Osteocyte (in vitro differentiated cells): ENCODE measurements at regions not wholly inside any gene's neighbourhood (a gene's known extent, or its start where the extent isn't known, plus 50 kb on each side); places are given as distances from the start of the nearest gene placed in this dataset.

Experiments
- DNase-seq: peaks from one replicate; pipeline ENCODE4 v3.0.0; 2021; ENCODE audit warnings: mixed read lengths; ENCODE audit not compliant: unreplicated experiment; ENCODE audit errors: extremely low spot score
- H3K27ac Mint-ChIP-seq: one replicate; pipeline ENCODE4 v1.8.0; 2021; ENCODE audit warnings: mild to moderate bottlenecking, mixed read lengths; ENCODE audit not compliant: unreplicated experiment
- H3K27me3 Mint-ChIP-seq: one replicate; pipeline ENCODE4 v1.8.0; 2021; ENCODE audit warnings: mixed read lengths; ENCODE audit not compliant: unreplicated experiment
- H3K36me3 Mint-ChIP-seq: one replicate; pipeline ENCODE4 v1.8.0; 2021; ENCODE audit warnings: mixed read lengths; ENCODE audit not compliant: unreplicated experiment
- H3K4me1 Mint-ChIP-seq: one replicate; pipeline ENCODE4 v1.8.0; 2021; ENCODE audit warnings: mixed read lengths; ENCODE audit not compliant: unreplicated experiment
- H3K4me3 Mint-ChIP-seq: one replicate; pipeline ENCODE4 v1.8.0; 2021; ENCODE audit warnings: mild to moderate bottlenecking, moderate library complexity, mixed read lengths; ENCODE audit not compliant: unreplicated experiment
- H3K9me3 Mint-ChIP-seq: one replicate; pipeline ENCODE4 v1.8.0; 2021; ENCODE audit warnings: mixed read lengths; ENCODE audit not compliant: unreplicated experiment
- TF ChIP-seq, protein P1 (sequence below): fragments of 200-600 bp; sonication (generic); IDR thresholded peaks from 2 replicates; pipeline ENCODE4 v1.5.0; 2021; ENCODE audit warnings: antibody characterized with exemption, mild to moderate bottlenecking, moderate library complexity

DNA sequence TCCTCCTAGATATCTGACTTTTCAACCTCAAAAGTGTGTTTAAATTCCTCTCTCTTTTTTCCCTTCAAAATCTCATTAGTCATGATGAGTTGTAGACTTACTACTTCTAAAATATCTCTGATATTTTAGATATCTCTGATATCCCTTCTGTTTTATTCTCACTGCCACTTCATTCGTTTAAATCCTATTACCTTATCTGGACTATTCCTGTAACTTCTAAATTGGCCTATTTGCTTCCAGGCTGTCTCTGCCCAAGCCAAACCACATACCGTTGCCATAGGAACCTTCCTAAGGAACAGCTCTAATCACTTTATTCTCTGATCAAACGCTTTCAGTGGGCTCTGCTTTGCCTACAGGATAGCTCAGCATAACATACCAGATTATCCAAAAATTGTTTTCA lies 333.1 kb upstream of the CHRM3 start:
- TF ChIP-seq, protein P1, sequence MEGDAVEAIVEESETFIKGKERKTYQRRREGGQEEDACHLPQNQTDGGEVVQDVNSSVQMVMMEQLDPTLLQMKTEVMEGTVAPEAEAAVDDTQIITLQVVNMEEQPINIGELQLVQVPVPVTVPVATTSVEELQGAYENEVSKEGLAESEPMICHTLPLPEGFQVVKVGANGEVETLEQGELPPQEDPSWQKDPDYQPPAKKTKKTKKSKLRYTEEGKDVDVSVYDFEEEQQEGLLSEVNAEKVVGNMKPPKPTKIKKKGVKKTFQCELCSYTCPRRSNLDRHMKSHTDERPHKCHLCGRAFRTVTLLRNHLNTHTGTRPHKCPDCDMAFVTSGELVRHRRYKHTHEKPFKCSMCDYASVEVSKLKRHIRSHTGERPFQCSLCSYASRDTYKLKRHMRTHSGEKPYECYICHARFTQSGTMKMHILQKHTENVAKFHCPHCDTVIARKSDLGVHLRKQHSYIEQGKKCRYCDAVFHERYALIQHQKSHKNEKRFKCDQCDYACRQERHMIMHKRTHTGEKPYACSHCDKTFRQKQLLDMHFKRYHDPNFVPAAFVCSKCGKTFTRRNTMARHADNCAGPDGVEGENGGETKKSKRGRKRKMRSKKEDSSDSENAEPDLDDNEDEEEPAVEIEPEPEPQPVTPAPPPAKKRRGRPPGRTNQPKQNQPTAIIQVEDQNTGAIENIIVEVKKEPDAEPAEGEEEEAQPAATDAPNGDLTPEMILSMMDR: no peak
- Mint-ChIP-seq H3K27me3 (no peaks in the 10 kb centered on the region), H3K4me1 (no peaks in the 10 kb centered on the region), H3K4me3 (no peak overlapping the region), H3K9me3 (peaks cover 15% of the 10 kb centered on the region), H3K27ac (no peak overlapping the region), H3K36me3 (no peaks in the 10 kb centered on the region)
- no peak for DNase-seq

DNA sequence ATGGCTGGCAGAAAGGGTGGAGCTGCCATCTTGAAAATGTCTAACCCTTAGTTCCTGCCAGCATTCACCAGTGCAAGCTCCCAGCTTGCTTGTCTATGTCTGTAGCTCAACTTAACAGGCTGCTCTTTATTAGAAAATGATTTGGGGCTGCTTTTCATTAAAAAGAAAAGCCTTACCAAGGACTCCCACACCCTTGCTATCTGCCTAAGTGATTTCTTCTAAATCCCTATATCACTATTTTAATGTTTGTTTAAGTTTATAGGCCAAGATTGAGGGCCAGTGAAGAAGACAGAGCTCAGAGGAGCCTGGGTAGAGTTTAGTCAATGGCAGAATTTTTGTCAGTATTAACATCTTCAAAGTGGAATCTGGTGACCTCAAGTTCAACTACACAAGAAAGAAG lies 336.8 kb upstream of the CHRM3 start:
- Mint-ChIP-seq H3K4me1 (no peaks in the 10 kb centered on the region), H3K27me3 (no peaks in the 10 kb centered on the region), H3K9me3 (peaks cover 4% of the 10 kb centered on the region), H3K4me3 (no peak overlapping the region), H3K27ac (no peak overlapping the region), H3K36me3 (no peaks in the 10 kb centered on the region)
- TF ChIP-seq, protein P1: no peak
- DNase-seq: no peak

DNA sequence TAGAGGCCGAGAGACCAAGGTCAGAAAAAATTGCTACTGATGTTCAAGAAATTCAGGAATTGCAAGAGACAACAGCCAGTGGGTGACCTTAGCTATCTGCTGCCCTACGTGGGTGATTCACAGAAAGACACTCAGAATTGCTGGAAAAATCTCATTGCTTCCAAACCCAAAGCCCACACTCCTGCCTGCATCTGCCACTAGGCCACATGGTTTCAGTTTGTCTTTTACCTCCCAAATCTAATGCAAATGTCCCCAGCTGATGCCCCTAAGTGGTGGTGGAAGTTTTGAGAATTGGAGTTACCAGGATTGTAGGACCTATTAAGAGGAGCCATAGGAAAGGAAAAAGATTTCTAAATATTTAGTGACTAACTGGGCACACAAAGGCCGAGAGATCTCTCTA lies 341.5 kb upstream of the CHRM3 start:
- no peak overlapping the region for H3K4me3 Mint-ChIP-seq

DNA sequence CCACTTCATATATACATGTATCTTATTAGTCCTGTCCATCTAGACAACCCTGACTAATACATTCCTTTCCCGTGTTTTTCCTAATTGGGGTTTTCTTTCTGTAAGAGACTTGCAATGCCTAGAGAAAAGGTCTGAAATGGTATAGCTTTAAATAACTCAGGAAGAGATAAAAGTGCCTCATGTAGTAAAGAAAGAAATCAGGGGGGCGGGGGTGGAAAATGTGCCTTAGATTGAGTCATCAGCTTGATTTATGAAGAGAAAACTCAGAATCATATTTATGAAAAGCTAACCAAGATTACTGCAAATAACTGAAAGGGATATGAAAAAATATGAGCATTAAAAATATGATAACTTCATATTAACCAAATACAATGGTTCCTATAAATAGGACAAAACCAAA lies 345.8 kb upstream of the CHRM3 start:
- H3K9me3 Mint-ChIP-seq: no peaks in the 10 kb centered on the region
- no peaks in the 10 kb centered on the region for H3K4me1 Mint-ChIP-seq
- TF ChIP-seq, protein P1: no peak
- DNase-seq: no peak
- H3K27me3 Mint-ChIP-seq: no peaks in the 10 kb centered on the region
- no peaks in the 10 kb centered on the region for H3K36me3 Mint-ChIP-seq
- H3K4me3 Mint-ChIP-seq: no peak overlapping the region
- no peak overlapping the region for H3K27ac Mint-ChIP-seq

More for the DNA sequence above, 341.5 kb upstream of the CHRM3 start:
- DNase-seq: no peak
- Mint-ChIP-seq H3K27me3 (no peaks in the 10 kb centered on the region), H3K4me1 (no peaks in the 10 kb centered on the region), H3K36me3 (no peaks in the 10 kb centered on the region), H3K9me3 (no peaks in the 10 kb centered on the region), H3K27ac (no peak overlapping the region)
- TF ChIP-seq, protein P1: no peak

DNA sequence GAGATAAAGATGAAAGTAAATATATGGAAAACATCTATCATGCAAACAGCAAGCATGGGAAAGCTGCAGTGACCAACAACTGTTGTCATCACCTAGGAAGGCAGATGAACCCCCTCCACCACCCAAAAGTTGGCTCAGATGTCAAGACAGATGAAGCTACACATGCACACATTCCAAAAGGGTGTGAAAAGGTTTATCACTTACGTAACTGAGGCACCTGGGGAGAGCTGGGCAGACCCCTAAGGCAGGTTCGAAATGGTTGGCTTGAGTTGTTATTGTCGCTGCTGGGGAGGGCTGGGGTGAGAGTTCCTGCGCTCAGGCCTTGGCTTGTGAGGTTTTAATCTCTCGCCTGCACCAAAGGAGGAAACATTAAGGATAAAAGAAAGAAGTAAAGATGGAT lies 355.1 kb upstream of the CHRM3 start:
- Mint-ChIP-seq H3K4me1 (no peaks in the 10 kb centered on the region), H3K27me3 (peaks cover 2% of the 10 kb centered on the region), H3K36me3 (no peaks in the 10 kb centered on the region), H3K27ac (no peak overlapping the region), H3K4me3 (no peak overlapping the region), H3K9me3 (peaks cover 12% of the 10 kb centered on the region)
- no peak for DNase-seq
- TF ChIP-seq, protein P1: no peak
